ENCODE measurements at regions not wholly inside any gene's neighbourhood (a gene's known extent, or its start where the extent isn't known, plus 50 kb on each side); places are given as distances from the start of the nearest gene placed in this dataset.

- no peak for TF ChIP-seq CTCF (IDR thresholded peaks at IDR 0.05)
- no peak for TF ChIP-seq EZH2 (IDR thresholded peaks at IDR 0.05)
- no peak for TF ChIP-seq EZH2phosphoT487 (IDR thresholded peaks at IDR 0.05)
These were observed 452.1 kb upstream of the MPDZ start for GRCh38 chr9:13731637-13732036.
